Thyroid gland (tissue), 4 donors: ENCODE measurements at regions not wholly inside any gene's neighbourhood (a gene's known extent, or its start where the extent isn't known, plus 50 kb on each side); places are given as distances from the start of the nearest gene placed in this dataset.

Experiments
- DNase-seq, 2 donors: peaks; one replicate each; pipeline ENCODE4 v3.0.0-alpha.2; 2019
- H3K27ac ChIP-seq, 3 donors: fragments of 200-600 bp; sonication (generic); 1 replicate in 2 of 3; 2 replicates in 1 of 3; pipeline ENCODE4 v1.5.1; 2016 to 2019; ENCODE audit warnings: mild to moderate bottlenecking in 1 of 3, moderate library complexity in 1 of 3
- H3K27me3 ChIP-seq: fragments of 200-600 bp; sonication (generic); one replicate; pipeline ENCODE4 v1.5.1; 2019
- H3K36me3 ChIP-seq, 2 donors: fragments of 200-600 bp; sonication (generic); one replicate each; pipeline ENCODE4 v1.5.1; 2016 to 2019
- H3K4me1 ChIP-seq, 2 donors: fragments of 200-600 bp; sonication (generic); one replicate each; pipeline ENCODE4 v1.5.1; 2017 to 2019
- H3K4me3 ChIP-seq, 3 donors: fragments of 200-600 bp; sonication (generic); replicated peaks in 1 of 3; 1 replicate in 2 of 3; 2 replicates in 1 of 3; pipeline ENCODE4 v1.5.1; 2016; ENCODE audit warnings: mild to moderate bottlenecking in 1 of 3
- H3K9me3 ChIP-seq: fragments of 200-600 bp; sonication (generic); one replicate; pipeline ENCODE4 v1.5.1; 2017
- POLR2A ChIP-seq, 2 donors: fragments of 450-650 bp; IDR thresholded peaks; one replicate each; pipeline ENCODE4 v1.6.1; 2017; ENCODE audit warnings: antibody characterized with exemption in 2 of 2, mild to moderate bottlenecking in 2 of 2, moderate library complexity in 1 of 2
- WGBS, 2 donors: methylation state at CpG; one replicate each; pipeline ENCODE4 v1.1.5; 2017; 5-methylcytosine and 5-hydroxymethylcytosine counted together
- intact Hi-C: fragments of 100-400 bp; cut with DNase I; formaldehyde crosslinking; loops from one replicate; pipeline ENCODE4 v1.15.1; 2023
- TF ChIP-seq, protein P1 (sequence below), 6 experiments: fragments of 200-600 bp in 3 of 6; fragments of 450-650 bp in 3 of 6; sonication (generic) in 3 of 6; IDR thresholded peaks; one replicate each; pipeline ENCODE4 v1.5.1; 2016 to 2019; ENCODE audit warnings: antibody characterized with exemption in 6 of 6, mild to moderate bottlenecking in 2 of 6, inconsistent platforms in 1 of 6, moderate library complexity in 1 of 6

GRCh38 chr3:127360647-127361046 is 72.8 kb upstream of the PRR20G start:
- TF ChIP-seq POLR2A (IDR thresholded peaks at IDR 0.05): no peak
- TF ChIP-seq, protein P1, sequence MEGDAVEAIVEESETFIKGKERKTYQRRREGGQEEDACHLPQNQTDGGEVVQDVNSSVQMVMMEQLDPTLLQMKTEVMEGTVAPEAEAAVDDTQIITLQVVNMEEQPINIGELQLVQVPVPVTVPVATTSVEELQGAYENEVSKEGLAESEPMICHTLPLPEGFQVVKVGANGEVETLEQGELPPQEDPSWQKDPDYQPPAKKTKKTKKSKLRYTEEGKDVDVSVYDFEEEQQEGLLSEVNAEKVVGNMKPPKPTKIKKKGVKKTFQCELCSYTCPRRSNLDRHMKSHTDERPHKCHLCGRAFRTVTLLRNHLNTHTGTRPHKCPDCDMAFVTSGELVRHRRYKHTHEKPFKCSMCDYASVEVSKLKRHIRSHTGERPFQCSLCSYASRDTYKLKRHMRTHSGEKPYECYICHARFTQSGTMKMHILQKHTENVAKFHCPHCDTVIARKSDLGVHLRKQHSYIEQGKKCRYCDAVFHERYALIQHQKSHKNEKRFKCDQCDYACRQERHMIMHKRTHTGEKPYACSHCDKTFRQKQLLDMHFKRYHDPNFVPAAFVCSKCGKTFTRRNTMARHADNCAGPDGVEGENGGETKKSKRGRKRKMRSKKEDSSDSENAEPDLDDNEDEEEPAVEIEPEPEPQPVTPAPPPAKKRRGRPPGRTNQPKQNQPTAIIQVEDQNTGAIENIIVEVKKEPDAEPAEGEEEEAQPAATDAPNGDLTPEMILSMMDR (IDR thresholded peaks at IDR 0.05): no peak
- 80 to 88% methylated on average over 1 to 4 of the region's 7 CpGs for WGBS, 2 donors
- H3K27ac ChIP-seq: no peak overlapping the region

DNA sequence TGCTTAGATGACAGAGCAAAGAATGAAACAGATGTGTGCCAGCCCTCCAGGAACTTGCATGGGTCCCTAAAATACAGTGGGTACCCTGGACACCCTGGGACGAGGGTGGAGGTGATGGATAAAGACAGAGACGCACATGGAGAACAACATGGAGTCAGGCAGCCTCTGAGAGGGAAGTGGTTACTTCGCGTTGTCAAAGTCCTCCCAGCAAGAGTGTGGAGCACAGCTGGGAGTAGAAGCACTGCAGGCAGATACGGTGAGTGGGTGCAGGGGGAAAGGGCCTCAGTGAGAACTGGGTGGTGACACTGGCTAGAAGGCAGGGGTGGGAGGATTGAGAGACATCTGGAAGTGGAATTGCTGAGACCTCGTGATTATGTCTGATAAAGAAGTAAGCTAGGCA is 70.8 kb upstream of the PRR20G start:
- H3K9me3 ChIP-seq: no peaks in the 10 kb centered on the region
- TF ChIP-seq, protein P1 (IDR thresholded peaks at IDR 0.05): no peak
- TF ChIP-seq POLR2A (IDR thresholded peaks at IDR 0.05): no peak
- intact Hi-C loops: no loop called here
- no peaks in the 10 kb centered on the region for H3K27me3 ChIP-seq
- H3K4me3 ChIP-seq: no peak overlapping the region
- DNase-seq: no peak
- WGBS, 2 donors: 74 to 77% methylated on average over 6 of the region's 6 CpGs
- no peak overlapping the region for H3K27ac ChIP-seq
- no peaks in the 10 kb centered on the region for H3K36me3 ChIP-seq
- no peaks in the 10 kb centered on the region for H3K4me1 ChIP-seq

More at GRCh38 chr3:127360647-127361046, 72.8 kb upstream of the PRR20G start:
- DNase-seq: no peak
- no peak overlapping the region for H3K4me3 ChIP-seq
- no peaks in the 10 kb centered on the region for H3K36me3 ChIP-seq
- intact Hi-C loops: no loop called here
- no peaks in the 10 kb centered on the region for H3K27me3 ChIP-seq
- no peaks in the 10 kb centered on the region for H3K4me1 ChIP-seq
- H3K9me3 ChIP-seq: no peaks in the 10 kb centered on the region

GRCh38 chr3:127356381-127356780 is 68.5 kb upstream of the PRR20G start:
- Histone ChIP-seq H3K9me3 (no peaks in the 10 kb centered on the region), H3K27ac (no peak overlapping the region), H3K4me3 (no peak overlapping the region), H3K36me3 (no peaks in the 10 kb centered on the region), H3K27me3 (no peaks in the 10 kb centered on the region), H3K4me1 (no peaks in the 10 kb centered on the region)
- 74 to 83% methylated on average over 2 of the region's 2 CpGs for WGBS, 2 donors
- intact Hi-C loops: no loop called here
- no peak for TF ChIP-seq POLR2A (IDR thresholded peaks at IDR 0.05)
- TF ChIP-seq, protein P1 (IDR thresholded peaks at IDR 0.05): no peak
- no peak for DNase-seq

- Histone ChIP-seq H3K36me3 (no peaks in the 10 kb centered on the region), H3K27ac (no peak overlapping the region), H3K27me3 (no peaks in the 10 kb centered on the region), H3K4me3 (no peak overlapping the region), H3K4me1 (no peaks in the 10 kb centered on the region), H3K9me3 (no peaks in the 10 kb centered on the region)
- WGBS, 2 donors: 75 to 79% methylated on average over 3 of the region's 3 CpGs
- no peak for DNase-seq
- intact Hi-C loops: no loop called here
- TF ChIP-seq POLR2A (IDR thresholded peaks at IDR 0.05): no peak
- TF ChIP-seq, protein P1 (IDR thresholded peaks at IDR 0.05): no peak
Observed at GRCh38 chr3:127354761-127355160, 66.9 kb upstream of the PRR20G start.

DNA sequence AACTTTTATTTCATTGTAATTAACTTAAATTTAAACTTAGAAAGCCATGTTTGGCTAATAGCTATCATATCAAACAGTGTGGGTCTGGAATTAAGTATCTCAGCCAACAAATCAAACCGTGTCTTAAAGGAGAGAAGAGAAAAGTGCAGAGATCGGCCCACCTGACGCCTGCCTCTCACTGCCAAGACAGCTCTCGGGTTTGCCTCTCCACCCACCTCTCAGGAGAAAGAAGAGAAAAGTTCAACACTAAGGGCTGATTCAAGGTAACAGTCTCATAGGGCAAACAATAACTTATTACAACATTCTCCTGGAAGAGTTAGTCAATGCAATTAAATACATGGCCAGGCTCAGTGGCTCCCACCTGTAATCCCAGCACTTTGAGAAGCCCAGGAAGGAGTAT is 64.8 kb upstream of the PRR20G start:
- no peak for DNase-seq
- WGBS, 2 donors: 63 to 76% methylated on average over 4 of the region's 4 CpGs
- no peaks in the 10 kb centered on the region for H3K27me3 ChIP-seq
- no peaks in the 10 kb centered on the region for H3K4me1 ChIP-seq
- H3K27ac ChIP-seq: no peak overlapping the region
- TF ChIP-seq POLR2A (IDR thresholded peaks at IDR 0.05): no peak
- TF ChIP-seq, protein P1 (IDR thresholded peaks at IDR 0.05): no peak
- no peaks in the 10 kb centered on the region for H3K36me3 ChIP-seq
- H3K4me3 ChIP-seq: no peak overlapping the region
- H3K9me3 ChIP-seq: no peaks in the 10 kb centered on the region
- intact Hi-C loops: no loop called here
